ENCODE measurements at regions not wholly inside any gene's neighbourhood (a gene's known extent, or its start where the extent isn't known, plus 50 kb on each side); places are given as distances from the start of the nearest gene placed in this dataset.

DNA sequence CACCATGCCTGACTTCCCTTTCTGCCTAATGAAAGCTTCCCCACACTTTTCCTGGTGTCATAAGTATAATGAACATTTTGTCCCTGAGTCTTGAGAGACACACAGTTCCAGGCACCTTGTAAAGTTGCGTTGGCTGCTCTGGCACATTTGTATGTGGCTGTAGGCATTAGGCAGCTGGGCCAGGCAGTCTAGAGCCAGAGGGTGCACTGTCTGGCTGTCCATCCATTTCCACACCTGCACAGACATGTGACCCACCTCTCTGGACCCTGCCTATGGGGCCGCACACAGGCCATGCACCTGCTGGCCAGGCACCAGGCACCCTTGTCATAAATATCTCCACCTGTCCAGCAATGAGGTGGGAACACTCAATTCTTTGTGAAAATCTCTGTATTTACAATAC is 54.7 kb upstream of the ANTXRL start:
- H3K27me3 ChIP-seq (ENCODE audit: insufficient read depth, insufficient read length) = no peaks in the 10 kb centered on the region
- no peaks in the 10 kb centered on the region for H3K9me3 ChIP-seq (ENCODE audit: insufficient read depth, low read length)
- no peak overlapping the region for H3K9ac ChIP-seq (ENCODE audit: insufficient read length, low read depth)
- peaks cover 9% of the 10 kb centered on the region for H3K4me1 ChIP-seq (ENCODE audit: insufficient read depth, insufficient read length)
- TF ChIP-seq YY1 (IDR thresholded peaks at IDR 0.05; ENCODE audit: insufficient read depth, insufficient read length) (no peak), SUZ12 (IDR thresholded peaks at IDR 0.05; ENCODE audit: extremely low read depth, insufficient read depth, insufficient read length) (no peak), ZNF274 (IDR thresholded peaks at IDR 0.05; ENCODE audit: low read depth, low read length) (no peak)
- no peaks in the 10 kb centered on the region for H3K36me3 ChIP-seq (ENCODE audit: insufficient read depth, insufficient read length, low read length)
- H3K4me3 ChIP-seq (ENCODE audit: insufficient read length, low read depth) = no peak overlapping the region
- no peak for DNase-seq (ENCODE audit: low read depth, low spot score)

DNA sequence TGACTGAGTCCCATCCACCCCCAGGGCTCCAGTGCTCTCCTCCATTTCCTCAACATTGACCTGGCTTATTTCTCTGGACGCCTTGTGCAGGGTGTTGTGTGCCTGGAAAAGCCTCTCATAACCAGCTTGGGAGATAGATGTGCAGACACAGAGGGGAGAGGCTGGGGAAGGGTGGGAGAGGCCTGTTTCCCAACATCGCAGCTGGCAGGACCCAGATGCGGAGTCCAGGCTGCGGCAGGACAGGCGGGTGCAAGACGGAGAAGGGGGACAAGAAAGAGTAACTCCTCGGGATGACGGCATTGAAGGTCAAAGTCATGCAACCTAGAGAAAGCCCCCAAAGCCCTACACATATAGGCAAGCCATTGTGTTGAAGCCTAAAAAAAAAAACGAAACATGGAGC is 54.1 kb upstream of the ANTXRL start:
- H3K4me3 ChIP-seq (ENCODE audit: insufficient read length, low read depth) = no peak overlapping the region
- no peak overlapping the region for H3K9ac ChIP-seq (ENCODE audit: insufficient read length, low read depth)
- no peak for DNase-seq (ENCODE audit: low read depth, low spot score)
- TF ChIP-seq YY1 (IDR thresholded peaks at IDR 0.05; ENCODE audit: insufficient read depth, insufficient read length) (no peak), ZNF274 (IDR thresholded peaks at IDR 0.05; ENCODE audit: low read depth, low read length) (no peak), SUZ12 (IDR thresholded peaks at IDR 0.05; ENCODE audit: extremely low read depth, insufficient read depth, insufficient read length) (no peak)
- H3K27me3 ChIP-seq (ENCODE audit: insufficient read depth, insufficient read length) = no peaks in the 10 kb centered on the region
- peaks cover 9% of the 10 kb centered on the region for H3K4me1 ChIP-seq (ENCODE audit: insufficient read depth, insufficient read length)
- no peaks in the 10 kb centered on the region for H3K9me3 ChIP-seq (ENCODE audit: insufficient read depth, low read length)
- H3K36me3 ChIP-seq (ENCODE audit: insufficient read depth, insufficient read length, low read length) = no peaks in the 10 kb centered on the region

DNA sequence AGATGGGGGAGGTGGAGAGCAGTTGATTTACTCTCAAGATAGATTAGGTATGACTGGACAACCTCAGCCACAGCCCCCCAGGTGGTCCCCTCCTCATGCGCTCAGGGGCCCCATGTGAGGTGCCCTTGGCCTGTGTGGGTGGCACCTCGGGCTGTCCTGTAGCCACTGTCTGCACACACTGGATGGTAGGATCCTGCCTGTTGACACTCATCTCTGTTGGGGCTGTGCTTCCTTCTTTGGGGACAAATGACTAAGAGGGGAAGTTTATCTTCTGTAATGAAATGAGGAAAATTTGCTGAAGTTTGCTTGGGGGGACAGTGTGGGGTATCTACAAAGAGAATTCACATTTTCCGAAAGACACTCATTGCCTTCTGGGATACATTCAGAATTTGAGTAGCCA is 53.6 kb upstream of the ANTXRL start:
- no peak overlapping the region for H3K9ac ChIP-seq (ENCODE audit: insufficient read length, low read depth)
- no peaks in the 10 kb centered on the region for H3K9me3 ChIP-seq (ENCODE audit: insufficient read depth, low read length)
- H3K36me3 ChIP-seq (ENCODE audit: insufficient read depth, insufficient read length, low read length) = no peaks in the 10 kb centered on the region
- no peak overlapping the region for H3K4me3 ChIP-seq (ENCODE audit: insufficient read length, low read depth)
- no peaks in the 10 kb centered on the region for H3K27me3 ChIP-seq (ENCODE audit: insufficient read depth, insufficient read length)
- DNase-seq (ENCODE audit: low read depth, low spot score) = no peak
- peaks cover 4% of the 10 kb centered on the region for H3K4me1 ChIP-seq (ENCODE audit: insufficient read depth, insufficient read length)
- no peak for TF ChIP-seq SUZ12 (IDR thresholded peaks at IDR 0.05; ENCODE audit: extremely low read depth, insufficient read depth, insufficient read length)
- no peak for TF ChIP-seq YY1 (IDR thresholded peaks at IDR 0.05; ENCODE audit: insufficient read depth, insufficient read length)
- TF ChIP-seq ZNF274 (IDR thresholded peaks at IDR 0.05; ENCODE audit: low read depth, low read length) = no peak

DNA sequence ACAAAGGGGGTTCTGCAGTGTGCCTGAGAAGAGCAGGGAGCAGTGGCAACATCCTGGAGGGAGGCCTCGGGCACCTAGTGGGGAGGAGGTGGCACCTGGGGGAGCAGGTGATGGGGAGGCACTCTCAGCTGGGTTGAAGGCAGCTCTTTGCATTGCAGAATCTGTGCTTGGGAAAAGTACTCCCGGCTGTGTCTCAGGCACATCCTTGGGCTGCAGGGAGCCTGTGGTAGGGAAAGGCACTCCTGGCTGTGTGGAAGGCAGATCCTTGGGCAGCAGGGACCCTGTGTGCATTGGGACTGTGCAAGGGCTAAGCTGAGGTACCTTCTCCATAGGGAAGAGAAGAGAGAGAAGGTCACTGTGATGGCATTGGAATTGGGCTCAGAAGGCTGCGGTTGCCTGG is 52.8 kb upstream of the ANTXRL start:
- TF ChIP-seq SUZ12 (IDR thresholded peaks at IDR 0.05; ENCODE audit: extremely low read depth, insufficient read depth, insufficient read length) (no peak), ZNF274 (IDR thresholded peaks at IDR 0.05; ENCODE audit: low read depth, low read length) (no peak), YY1 (IDR thresholded peaks at IDR 0.05; ENCODE audit: insufficient read depth, insufficient read length) (no peak)
- Histone ChIP-seq H3K9ac (ENCODE audit: insufficient read length, low read depth) (no peak overlapping the region), H3K36me3 (ENCODE audit: insufficient read depth, insufficient read length, low read length) (no peaks in the 10 kb centered on the region), H3K27me3 (ENCODE audit: insufficient read depth, insufficient read length) (no peaks in the 10 kb centered on the region), H3K4me1 (ENCODE audit: insufficient read depth, insufficient read length) (peaks cover 2% of the 10 kb centered on the region), H3K9me3 (ENCODE audit: insufficient read depth, low read length) (no peaks in the 10 kb centered on the region), H3K4me3 (ENCODE audit: insufficient read length, low read depth) (no peak overlapping the region)
- no peak for DNase-seq (ENCODE audit: low read depth, low spot score)

DNA sequence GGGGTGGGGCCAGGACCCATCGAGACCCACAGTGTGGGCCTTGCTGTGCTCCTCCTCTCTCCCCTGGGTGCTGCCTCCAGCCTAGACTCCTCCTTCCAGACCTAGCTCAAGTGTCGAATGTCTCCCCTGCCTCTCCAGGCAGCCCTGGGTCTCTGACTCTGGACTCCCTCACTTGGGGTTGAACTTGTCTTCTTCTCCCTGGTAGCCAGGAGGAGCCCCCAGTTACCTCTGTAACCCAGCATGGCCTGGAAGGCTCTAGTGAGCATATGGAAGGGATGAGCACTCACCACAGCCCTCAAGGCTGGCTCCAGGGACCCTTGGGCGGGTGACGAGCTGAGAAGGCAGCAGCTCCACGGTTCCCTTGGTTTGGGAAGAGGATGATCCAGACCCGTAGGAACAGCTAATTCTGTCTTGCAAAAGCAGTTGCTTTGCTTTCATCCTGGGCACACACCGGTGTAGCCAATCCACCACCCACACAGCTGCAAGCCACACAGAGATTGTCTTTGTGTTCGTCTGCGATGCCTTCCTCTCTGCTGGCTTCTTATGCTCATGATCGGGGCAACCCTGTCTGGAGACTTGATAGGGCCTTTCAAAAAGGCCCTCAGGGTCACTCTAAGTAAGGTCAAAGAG is 52.3 kb upstream of the ANTXRL start:
- Histone ChIP-seq H3K9ac (ENCODE audit: insufficient read length, low read depth) (no peak overlapping the region), H3K4me1 (ENCODE audit: insufficient read depth, insufficient read length) (peaks cover 2% of the 10 kb centered on the region), H3K4me3 (ENCODE audit: insufficient read length, low read depth) (no peak overlapping the region), H3K27me3 (ENCODE audit: insufficient read depth, insufficient read length) (no peaks in the 10 kb centered on the region), H3K9me3 (ENCODE audit: insufficient read depth, low read length) (no peaks in the 10 kb centered on the region), H3K36me3 (ENCODE audit: insufficient read depth, insufficient read length, low read length) (no peaks in the 10 kb centered on the region)
- no peak for DNase-seq (ENCODE audit: low read depth, low spot score)
- no peak for TF ChIP-seq ZNF274 (IDR thresholded peaks at IDR 0.05; ENCODE audit: low read depth, low read length)
- TF ChIP-seq SUZ12 (IDR thresholded peaks at IDR 0.05; ENCODE audit: extremely low read depth, insufficient read depth, insufficient read length) = no peak
- no peak for TF ChIP-seq YY1 (IDR thresholded peaks at IDR 0.05; ENCODE audit: insufficient read depth, insufficient read length)

DNA sequence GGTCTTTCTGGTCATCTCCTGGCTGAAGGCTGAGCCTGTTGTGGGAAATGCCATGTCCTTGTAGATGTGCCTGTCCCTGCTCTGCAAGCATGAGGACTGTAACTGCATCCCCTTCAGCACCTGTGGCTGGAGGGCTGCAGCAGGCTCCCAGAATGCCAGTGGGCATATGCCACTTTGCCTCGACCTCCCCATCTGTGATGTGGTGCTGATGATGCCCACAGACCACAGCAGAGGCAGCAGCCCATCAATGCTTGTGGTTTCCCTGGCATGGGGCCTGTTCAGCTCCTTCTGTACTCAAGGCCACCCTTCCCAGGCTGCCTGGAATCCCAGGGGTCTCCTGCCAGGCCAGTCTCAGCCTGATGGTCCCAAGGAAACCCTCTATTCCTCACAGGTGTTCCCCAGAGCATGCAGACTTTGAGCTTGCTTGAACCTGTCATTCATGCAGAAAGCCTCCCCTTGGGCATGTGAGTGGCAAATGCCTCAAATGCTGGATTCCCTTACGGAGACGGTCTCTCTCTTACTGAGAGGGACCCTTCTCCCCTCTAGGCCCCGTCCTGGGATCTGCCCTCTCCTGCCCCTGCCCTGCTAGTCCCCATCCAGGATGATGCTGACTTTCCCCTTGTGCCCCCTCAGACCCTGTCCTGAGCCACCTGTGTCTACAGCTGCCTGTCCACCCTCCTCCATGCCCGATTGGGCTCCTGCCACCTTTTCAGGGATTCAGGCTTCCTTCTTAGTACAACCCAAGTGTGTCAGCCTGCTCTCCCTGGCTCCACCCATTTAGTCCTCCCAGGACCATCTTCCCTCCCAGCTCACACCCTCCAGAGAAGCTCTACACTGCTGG is 50.9 kb upstream of the ANTXRL start:
- peaks cover 2% of the 10 kb centered on the region for H3K4me1 ChIP-seq (ENCODE audit: insufficient read depth, insufficient read length)
- no peak for DNase-seq (ENCODE audit: low read depth, low spot score)
- H3K9ac ChIP-seq (ENCODE audit: insufficient read length, low read depth) = no peak overlapping the region
- H3K27me3 ChIP-seq (ENCODE audit: insufficient read depth, insufficient read length) = no peaks in the 10 kb centered on the region
- TF ChIP-seq YY1 (IDR thresholded peaks at IDR 0.05; ENCODE audit: insufficient read depth, insufficient read length) (no peak), ZNF274 (IDR thresholded peaks at IDR 0.05; ENCODE audit: low read depth, low read length) (no peak), SUZ12 (IDR thresholded peaks at IDR 0.05; ENCODE audit: extremely low read depth, insufficient read depth, insufficient read length) (no peak)
- 0 out of 2 replicates have a peak, but pooled peaks cover 4% of the 10 kb centered on the region for H3K9me3 ChIP-seq (ENCODE audit: insufficient read depth, low read length)
- no peak overlapping the region for H3K4me3 ChIP-seq (ENCODE audit: insufficient read length, low read depth)
- H3K36me3 ChIP-seq (ENCODE audit: insufficient read depth, insufficient read length, low read length) = no peaks in the 10 kb centered on the region

DNA sequence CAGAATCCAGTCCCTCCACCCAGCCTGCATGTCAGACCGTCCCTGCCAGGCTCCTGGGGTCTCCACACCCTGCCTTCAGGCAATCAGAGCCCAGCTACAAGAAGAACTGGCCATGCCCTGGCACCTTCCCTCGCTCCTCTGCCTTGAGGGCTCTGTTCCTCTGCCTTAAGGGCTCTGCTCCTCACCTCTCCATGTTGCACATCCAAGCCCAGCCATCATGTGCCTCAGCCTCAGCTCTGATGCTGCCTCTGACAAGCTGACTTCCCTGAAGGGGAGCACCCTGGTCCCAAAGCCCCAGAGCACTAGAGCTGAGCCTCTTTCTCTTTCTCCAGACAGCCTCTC is 50.3 kb upstream of the ANTXRL start:
- Histone ChIP-seq H3K27me3 (ENCODE audit: insufficient read depth, insufficient read length) (no peaks in the 10 kb centered on the region), H3K4me3 (ENCODE audit: insufficient read length, low read depth) (no peak overlapping the region), H3K9me3 (ENCODE audit: insufficient read depth, low read length) (0 out of 2 replicates have a peak, but pooled peaks cover 6% of the 10 kb centered on the region), H3K36me3 (ENCODE audit: insufficient read depth, insufficient read length, low read length) (no peaks in the 10 kb centered on the region), H3K9ac (ENCODE audit: insufficient read length, low read depth) (no peak overlapping the region), H3K4me1 (ENCODE audit: insufficient read depth, insufficient read length) (peaks cover 2% of the 10 kb centered on the region)
- no peak for DNase-seq (ENCODE audit: low read depth, low spot score)
- TF ChIP-seq YY1 (IDR thresholded peaks at IDR 0.05; ENCODE audit: insufficient read depth, insufficient read length) (no peak), SUZ12 (IDR thresholded peaks at IDR 0.05; ENCODE audit: extremely low read depth, insufficient read depth, insufficient read length) (no peak), ZNF274 (IDR thresholded peaks at IDR 0.05; ENCODE audit: low read depth, low read length) (no peak)
